ENCODE measurements at regions not wholly inside any gene's neighbourhood (a gene's known extent, or its start where the extent isn't known, plus 50 kb on each side); places are given as distances from the start of the nearest gene placed in this dataset.

DNA sequence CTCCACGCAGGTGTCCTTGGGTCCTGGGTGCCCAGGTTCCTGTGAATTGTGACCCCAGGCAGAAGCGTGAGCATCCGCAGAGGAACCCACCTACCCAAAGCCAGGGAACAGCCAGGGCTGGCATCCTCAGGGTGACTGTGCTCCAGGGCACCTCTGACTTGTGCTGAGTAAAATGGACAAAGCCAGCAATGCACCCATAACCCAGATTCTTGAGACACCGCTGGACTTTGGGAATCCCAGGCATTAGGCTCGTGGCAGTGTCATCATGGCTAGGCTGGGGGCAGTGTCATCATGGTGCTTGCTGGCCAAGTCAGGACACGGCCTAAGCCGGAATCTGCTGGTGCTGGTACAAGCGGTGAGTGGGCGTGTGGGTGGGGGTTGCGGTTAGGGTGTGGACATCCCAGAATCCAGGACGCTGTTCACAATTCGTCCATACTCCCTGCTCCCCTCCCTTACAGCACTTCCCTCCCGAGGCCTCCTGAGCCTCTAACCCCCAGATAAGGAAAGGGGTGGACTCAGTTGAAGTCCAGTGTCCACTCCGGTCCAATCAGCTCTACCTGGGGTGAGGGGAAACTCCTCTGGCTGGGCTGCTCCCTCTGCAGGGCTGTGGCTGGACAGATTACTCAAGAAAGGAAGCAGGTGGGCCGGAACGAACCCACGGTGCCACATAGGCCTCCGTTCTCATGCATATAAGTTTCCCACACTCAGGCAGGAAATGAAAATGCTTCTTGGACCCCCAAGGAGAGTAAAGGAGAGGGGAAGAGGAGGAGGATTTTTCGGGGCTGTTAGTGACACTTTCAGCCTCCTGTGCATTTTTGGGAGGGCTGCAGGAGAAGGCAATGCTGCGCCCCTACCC lies 138.9 kb downstream of the SEC14L1 start (continued):
- TF ChIP-seq RERE (CRISPR knock-in tag; IDR thresholded peaks at IDR 0.05; ENCODE audit: low read depth) (0 out of 2 replicates have a peak, but pooled peaks have one; percentile 43), CAMTA2 (CRISPR knock-in tag; IDR thresholded peaks at IDR 0.05; ENCODE audit: borderline replicate concordance) (no peak), ARNT2 (CRISPR knock-in tag; IDR thresholded peaks at IDR 0.05; ENCODE audit: low read depth) (0 out of 2 replicates have a peak, but pooled peaks have one; percentile 73), MTA1 (CRISPR knock-in tag; IDR thresholded peaks at IDR 0.05; ENCODE audit: borderline replicate concordance) (peak; percentile 67; the same call in 1 of the 2 replicates), HINFP (CRISPR knock-in tag; IDR thresholded peaks at IDR 0.05; ENCODE audit: low read depth) (peak; percentile 50; the same call in 1 of the 2 replicates), ZNF503 (CRISPR knock-in tag; IDR thresholded peaks at IDR 0.05) (peak; percentile 59; the same call in 1 of the 2 replicates), SOX13 (IDR thresholded peaks at IDR 0.05) (no peak), SOX13 (CRISPR knock-in tag; conservative IDR thresholded peaks at IDR 0.05 in 1 of 2, IDR thresholded peaks at IDR 0.05 in 1 of 2) (0 out of 4 replicates have a peak, but pooled peaks of 1 of the 2 experiments have one; percentile 26), MEIS1 (CRISPR knock-in tag; IDR thresholded peaks at IDR 0.05; ENCODE audit: borderline replicate concordance) (no peak), ZNF205 (CRISPR knock-in tag; IDR thresholded peaks at IDR 0.05) (no peak), MTA3 (CRISPR knock-in tag; IDR thresholded peaks at IDR 0.05) (no peak), ZNF20 (CRISPR knock-in tag; IDR thresholded peaks at IDR 0.05) (no peak)
- TF ChIP-seq, protein P1, sequence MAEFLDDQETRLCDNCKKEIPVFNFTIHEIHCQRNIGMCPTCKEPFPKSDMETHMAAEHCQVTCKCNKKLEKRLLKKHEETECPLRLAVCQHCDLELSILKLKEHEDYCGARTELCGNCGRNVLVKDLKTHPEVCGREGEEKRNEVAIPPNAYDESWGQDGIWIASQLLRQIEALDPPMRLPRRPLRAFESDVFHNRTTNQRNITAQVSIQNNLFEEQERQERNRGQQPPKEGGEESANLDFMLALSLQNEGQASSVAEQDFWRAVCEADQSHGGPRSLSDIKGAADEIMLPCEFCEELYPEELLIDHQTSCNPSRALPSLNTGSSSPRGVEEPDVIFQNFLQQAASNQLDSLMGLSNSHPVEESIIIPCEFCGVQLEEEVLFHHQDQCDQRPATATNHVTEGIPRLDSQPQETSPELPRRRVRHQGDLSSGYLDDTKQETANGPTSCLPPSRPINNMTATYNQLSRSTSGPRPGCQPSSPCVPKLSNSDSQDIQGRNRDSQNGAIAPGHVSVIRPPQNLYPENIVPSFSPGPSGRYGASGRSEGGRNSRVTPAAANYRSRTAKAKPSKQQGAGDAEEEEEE (CRISPR knock-in tag; IDR thresholded peaks at IDR 0.05; ENCODE audit: borderline replicate concordance): no peak; the same call in 1 of the 2 replicates
- TF ChIP-seq, protein P2, sequence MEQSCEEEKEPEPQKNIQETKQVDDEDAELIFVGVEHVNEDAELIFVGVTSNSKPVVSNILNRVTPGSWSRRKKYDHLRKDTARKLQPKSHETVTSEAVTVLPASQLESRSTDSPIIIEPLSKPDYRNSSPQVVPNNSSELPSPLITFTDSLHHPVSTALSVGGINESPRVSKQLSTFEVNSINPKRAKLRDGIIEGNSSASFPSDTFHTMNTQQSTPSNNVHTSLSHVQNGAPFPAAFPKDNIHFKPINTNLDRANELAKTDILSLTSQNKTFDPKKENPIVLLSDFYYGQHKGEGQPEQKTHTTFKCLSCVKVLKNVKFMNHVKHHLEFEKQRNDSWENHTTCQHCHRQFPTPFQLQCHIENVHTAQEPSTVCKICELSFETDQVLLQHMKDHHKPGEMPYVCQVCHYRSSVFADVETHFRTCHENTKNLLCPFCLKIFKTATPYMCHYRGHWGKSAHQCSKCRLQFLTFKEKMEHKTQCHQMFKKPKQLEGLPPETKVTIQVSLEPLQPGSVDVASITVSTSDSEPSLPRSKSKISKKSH (CRISPR knock-in tag; IDR thresholded peaks at IDR 0.05; ENCODE audit: borderline replicate concordance): no peak

Measured in HepG2 (cell line).